ENCODE measurements at regions not wholly inside any gene's neighbourhood (a gene's known extent, or its start where the extent isn't known, plus 50 kb on each side); places are given as distances from the start of the nearest gene placed in this dataset.

- TF ChIP-seq POLR2A (IDR thresholded peaks at IDR 0.05) (no peak), CTCF (IDR thresholded peaks at IDR 0.05) (no peak)
- DNase-seq (ENCODE audit: low spot score in 2 of 2) = no peak
- 84 to 85% methylated on average over 4 of the region's 4 CpGs for WGBS, 2 donors
- intact Hi-C loops (cut with DNase I; ENCODE audit: low total_unique reads) = no loop called here
- H3K4me3 ChIP-seq (ENCODE audit: low read depth, poor library complexity, severe bottlenecking) = no peak overlapping the region
These were observed 244.1 kb downstream of the LPIN1 start for GRCh38 chr2:11990576-11990975.

GRCh38 chr2:11993749-11994148 lies 247.3 kb downstream of the LPIN1 start:
- no peak for DNase-seq (ENCODE audit: low spot score in 2 of 2)
- H3K4me3 ChIP-seq (ENCODE audit: low read depth, poor library complexity, severe bottlenecking) = no peak overlapping the region
- WGBS, 2 donors = 83 to 86% methylated on average over 1 of the region's 1 CpG
- intact Hi-C loops (cut with DNase I; ENCODE audit: low total_unique reads) = no loop called here
- TF ChIP-seq POLR2A (IDR thresholded peaks at IDR 0.05) (no peak), CTCF (IDR thresholded peaks at IDR 0.05) (no peak)

GRCh38 chr2:11995456-11995855 lies 249.0 kb downstream of the LPIN1 start:
- intact Hi-C loops (cut with DNase I; ENCODE audit: low total_unique reads) = no loop called here
- TF ChIP-seq POLR2A (IDR thresholded peaks at IDR 0.05) (no peak), CTCF (IDR thresholded peaks at IDR 0.05) (no peak)
- H3K4me3 ChIP-seq (ENCODE audit: low read depth, poor library complexity, severe bottlenecking) = no peak overlapping the region
- DNase-seq (ENCODE audit: low spot score in 2 of 2) = no peak

GRCh38 chr2:11996618-11997017 lies 250.2 kb downstream of the LPIN1 start:
- intact Hi-C loops (cut with DNase I; ENCODE audit: low total_unique reads) = no loop called here
- H3K4me3 ChIP-seq (ENCODE audit: low read depth, poor library complexity, severe bottlenecking) = no peak overlapping the region
- TF ChIP-seq CTCF (IDR thresholded peaks at IDR 0.05) = no peak
- no peak for DNase-seq (ENCODE audit: low spot score in 2 of 2)

GRCh38 chr2:11997142-11997541 lies 250.7 kb downstream of the LPIN1 start:
- TF ChIP-seq CTCF (IDR thresholded peaks at IDR 0.05) (no peak), POLR2A (IDR thresholded peaks at IDR 0.05) (no peak)
- intact Hi-C loops (cut with DNase I; ENCODE audit: low total_unique reads) = no loop called here
- DNase-seq (ENCODE audit: low spot score in 2 of 2) = no peak
- H3K4me3 ChIP-seq (ENCODE audit: low read depth, poor library complexity, severe bottlenecking) = no peak overlapping the region

GRCh38 chr2:11998218-11998617 lies 251.8 kb downstream of the LPIN1 start:
- 61 to 74% methylated on average over 2 of the region's 2 CpGs for WGBS, 2 donors
- intact Hi-C loops (cut with DNase I; ENCODE audit: low total_unique reads) = no loop called here
- H3K4me3 ChIP-seq (ENCODE audit: low read depth, poor library complexity, severe bottlenecking) = no peak overlapping the region
- no peak for DNase-seq (ENCODE audit: low spot score in 2 of 2)
- TF ChIP-seq CTCF (IDR thresholded peaks at IDR 0.05) = no peak
- no peak for TF ChIP-seq POLR2A (IDR thresholded peaks at IDR 0.05)
